Cerebellar nuclear complex (tissue), 1 donor: ENCODE measurements at regions not wholly inside any gene's neighbourhood (a gene's known extent, or its start where the extent isn't known, plus 50 kb on each side); places are given as distances from the start of the nearest gene placed in this dataset.
"Not testable (repeated sequence)": the region's sequence is repeated elsewhere in the genome, so short reads cannot be mapped to it uniquely, and the experiment has no call there.

Source experiments
- DNase-seq, 2 experiments: peaks; one replicate each; lab custom pipeline; 2025; lab: John Stamatoyannopoulos, UW

- no peak for DNase-seq
Measured at GRCh38 chr17:31748881-31749280, 110.2 kb downstream of the COPRS start.

- DNase-seq, result no peak
Measured at GRCh38 chr17:31746884-31747495, 112.1 kb downstream of the COPRS start.

- peak; percentile 49 to 71 for DNase-seq
Measured at GRCh38 chr17:31745964-31746600, 113.0 kb downstream of the COPRS start.

- no peak for DNase-seq
Measured at GRCh38 chr17:31744511-31744951, 114.5 kb downstream of the COPRS start.

- DNase-seq, result no peak
Measured at GRCh38 chr17:31743797-31744196, 115.2 kb downstream of the COPRS start.

GRCh38 chr17:31741371-31741770 lies 117.7 kb downstream of the COPRS start:
- no peak for DNase-seq

- DNase-seq, result no peak
Measured at GRCh38 chr17:31740611-31741082, 118.4 kb downstream of the COPRS start.

- DNase-seq, result no peak
Measured at GRCh38 chr17:31738996-31739699, 119.9 kb downstream of the COPRS start.

- no peak for DNase-seq
Measured at GRCh38 chr17:31738488-31738887, 120.6 kb downstream of the COPRS start.

GRCh38 chr17:31738067-31738466 lies 121.0 kb downstream of the COPRS start:
- no peak for DNase-seq

GRCh38 chr17:31736855-31737625 lies 122.0 kb downstream of the COPRS start:
- DNase-seq, result no peak

- no peak for DNase-seq
Measured at GRCh38 chr17:31733326-31733725, 125.7 kb downstream of the COPRS start.

GRCh38 chr17:31731585-31732154 lies 127.4 kb downstream of the COPRS start:
- not testable (repeated sequence) for DNase-seq

- no peak for DNase-seq
Measured at GRCh38 chr17:31731118-31731517, 127.9 kb downstream of the COPRS start.

GRCh38 chr17:31726980-31727427 lies 132.0 kb downstream of the COPRS start:
- DNase-seq, result no peak

GRCh38 chr17:31724619-31725018 lies 134.4 kb downstream of the COPRS start:
- DNase-seq, result no peak

GRCh38 chr17:31724026-31724425 lies 135.0 kb downstream of the COPRS start:
- DNase-seq, result no peak

- no peak for DNase-seq
Measured at GRCh38 chr17:31722251-31723056, 136.6 kb downstream of the COPRS start.

GRCh38 chr17:31721291-31722025 lies 137.6 kb downstream of the COPRS start:
- peak; percentile 19 to 56 for DNase-seq

GRCh38 chr17:31717251-31717650 lies 141.8 kb downstream of the COPRS start:
- DNase-seq, result not testable (repeated sequence)
